Lower leg skin (tissue), 4 donors: ENCODE measurements at regions not wholly inside any gene's neighbourhood (a gene's known extent, or its start where the extent isn't known, plus 50 kb on each side); places are given as distances from the start of the nearest gene placed in this dataset.

Source experiments
- DNase-seq, 2 donors: peaks; one replicate each; pipeline ENCODE4 v3.0.0-alpha.2; 2019; ENCODE audit warnings: low spot score in 2 of 2
- H3K4me3 ChIP-seq: fragments of 200-600 bp; sonication (generic); 2 replicates; pipeline ENCODE4 v1.5.1; 2017; ENCODE audit warnings: mild to moderate bottlenecking, low read depth; ENCODE audit not compliant: poor library complexity, severe bottlenecking
- CTCF ChIP-seq, 3 donors: fragments of 450-650 bp; IDR thresholded peaks; one replicate each; pipeline ENCODE4 v1.5.1; 2016; ENCODE audit warnings: antibody characterized with exemption in 3 of 3, mild to moderate bottlenecking in 3 of 3, moderate library complexity in 2 of 3
- POLR2A ChIP-seq, 2 donors: fragments of 450-650 bp; IDR thresholded peaks; one replicate each; pipeline ENCODE4 v1.6.1; 2016 to 2017; ENCODE audit warnings: antibody characterized with exemption in 2 of 2, mild to moderate bottlenecking in 1 of 2, moderate library complexity in 1 of 2
- WGBS, 2 donors: methylation state at CpG; one replicate each; pipeline ENCODE4 v1.1.5; 2018; 5-methylcytosine and 5-hydroxymethylcytosine counted together
- intact Hi-C: fragments of 100-400 bp; cut with DNase I; formaldehyde crosslinking; loops from one replicate; pipeline ENCODE4 v1.15.0; 2023; ENCODE audit warnings: low total_unique reads

- H3K4me3 ChIP-seq: no peak overlapping the region
- no peak for TF ChIP-seq POLR2A (IDR thresholded peaks at IDR 0.05)
- no peak for TF ChIP-seq CTCF (IDR thresholded peaks at IDR 0.05)
- DNase-seq: no peak
- intact Hi-C loops: no loop called here
- 77 to 82% methylated on average over 3 of the region's 3 CpGs for WGBS, 2 donors
These were observed 99.8 kb downstream of the ACTL7B start for GRCh38 chr9:108755979-108756378.

- TF ChIP-seq CTCF (IDR thresholded peaks at IDR 0.05): no peak
- TF ChIP-seq POLR2A (IDR thresholded peaks at IDR 0.05): no peak
- intact Hi-C loops: no loop called here
- H3K4me3 ChIP-seq: no peak overlapping the region
- DNase-seq: no peak
These were observed 104.4 kb downstream of the ACTL7B start for GRCh38 chr9:108751369-108751768.

GRCh38 chr9:108750661-108751215 is 105.0 kb downstream of the ACTL7B start:
- TF ChIP-seq CTCF (IDR thresholded peaks at IDR 0.05): no peak
- TF ChIP-seq POLR2A (IDR thresholded peaks at IDR 0.05): no peak
- no peak overlapping the region for H3K4me3 ChIP-seq
- intact Hi-C loops: no loop called here
- 74% methylated on average over 6 of the region's 6 CpGs for WGBS, 2 donors
- no peak for DNase-seq

GRCh38 chr9:108748776-108749175 is 107.0 kb downstream of the ACTL7B start:
- no peak for TF ChIP-seq POLR2A (IDR thresholded peaks at IDR 0.05)
- TF ChIP-seq CTCF (IDR thresholded peaks at IDR 0.05): no peak
- no peak for DNase-seq
- intact Hi-C loops: no loop called here
- H3K4me3 ChIP-seq: no peak overlapping the region

GRCh38 chr9:108746864-108747263 is 108.9 kb downstream of the ACTL7B start:
- WGBS, 2 donors: 68 to 78% methylated on average over 2 of the region's 2 CpGs
- no peak for TF ChIP-seq CTCF (IDR thresholded peaks at IDR 0.05)
- intact Hi-C loops: no loop called here

GRCh38 chr9:108746001-108746400 is 109.8 kb downstream of the ACTL7B start:
- DNase-seq: no peak
- TF ChIP-seq CTCF (IDR thresholded peaks at IDR 0.05): no peak
- no peak for TF ChIP-seq POLR2A (IDR thresholded peaks at IDR 0.05)
- no peak overlapping the region for H3K4me3 ChIP-seq
- WGBS, 2 donors: 76 to 83% methylated on average over 3 of the region's 3 CpGs
- intact Hi-C loops: no loop called here

More at GRCh38 chr9:108746864-108747263, 108.9 kb downstream of the ACTL7B start:
- no peak overlapping the region for H3K4me3 ChIP-seq
- no peak for DNase-seq
